ENCODE measurements at regions not wholly inside any gene's neighbourhood (a gene's known extent, or its start where the extent isn't known, plus 50 kb on each side); places are given as distances from the start of the nearest gene placed in this dataset.

DNA sequence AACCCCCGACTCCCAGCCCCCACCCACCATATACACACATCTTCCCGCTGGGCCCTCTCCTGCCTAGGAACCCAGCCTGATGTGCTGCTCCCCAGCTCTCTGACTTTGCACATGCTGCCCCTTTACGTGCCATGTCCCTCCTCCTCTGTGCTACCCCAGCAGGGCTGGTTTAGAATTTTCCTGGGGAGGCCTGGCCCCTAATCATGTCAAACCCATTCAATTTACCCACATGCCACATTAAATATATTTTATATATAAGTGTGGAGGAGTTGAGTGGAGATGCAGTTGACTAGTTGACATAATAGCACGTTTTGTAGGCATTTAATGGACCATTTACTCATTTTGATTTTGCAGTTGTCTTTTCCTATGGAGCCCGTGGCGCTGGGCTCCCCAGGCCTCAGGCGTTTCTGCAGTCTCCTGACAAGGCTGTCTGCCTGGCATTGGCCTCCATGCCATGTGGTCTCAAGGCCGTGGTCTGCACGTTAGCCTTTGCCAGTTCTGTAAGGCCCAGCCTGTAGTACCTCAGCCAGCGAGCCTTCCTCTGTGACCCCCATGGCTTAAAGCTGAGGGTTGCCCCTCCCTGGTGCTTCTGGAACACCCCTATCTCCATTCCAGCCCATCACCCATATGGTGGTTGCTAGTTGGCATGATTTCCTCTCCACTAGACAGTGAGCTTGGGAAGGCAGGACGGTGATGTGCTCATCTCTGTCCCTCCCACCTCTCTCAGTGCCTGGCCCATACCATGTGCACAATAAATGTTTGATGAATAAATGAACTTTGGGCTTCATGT lies 155.8 kb downstream of the TLE3 start:
- FAIRE-seq = no peak
- dilution Hi-C loops (cut with MboI; ENCODE audit: extremely low pct_ligation_motif_present, low sequenced_read_pairs) = no loop called here

DNA sequence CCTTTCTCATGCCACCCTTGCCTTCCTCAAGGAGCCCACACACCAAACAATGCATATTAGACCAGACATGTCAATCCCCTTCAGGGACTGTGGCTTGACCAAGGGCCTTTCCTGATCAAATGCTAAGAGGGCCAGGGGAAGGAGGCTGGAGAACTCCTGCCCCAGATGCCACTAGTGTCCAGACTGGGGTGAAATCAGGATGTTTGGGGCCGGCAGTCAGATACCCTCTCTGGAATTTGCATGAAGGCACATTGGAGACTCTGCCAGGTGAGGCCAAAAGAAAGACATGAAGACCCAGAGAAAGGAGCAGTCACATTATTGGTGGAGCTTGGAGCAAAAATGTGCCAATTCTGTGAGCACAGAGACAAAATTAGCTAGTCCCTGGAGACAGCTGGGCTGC lies 154.1 kb downstream of the TLE3 start:
- no peak for FAIRE-seq
- dilution Hi-C loops (cut with MboI; ENCODE audit: extremely low pct_ligation_motif_present, low sequenced_read_pairs) = no loop called here
- no peaks in the 10 kb centered on the region for H3K9me1 ChIP-seq (ENCODE audit: control insufficient read depth, extremely low read depth, insufficient read depth, low read length)
- no peaks in the 10 kb centered on the region for H3K9me3 ChIP-seq (ENCODE audit: control insufficient read depth, low read depth, low read length)
- no peak for DNase-seq (ENCODE audit: low read depth, low spot score)
- no peak overlapping the region for H3K9ac ChIP-seq (ENCODE audit: control insufficient read depth, extremely low read depth, insufficient read depth, low read length)
- no peaks in the 10 kb centered on the region for H3K4me1 ChIP-seq (ENCODE audit: control insufficient read depth, extremely low read depth, insufficient read depth, low read length)
- H4K20me1 ChIP-seq (ENCODE audit: control insufficient read depth, extremely low read depth, insufficient read depth, low read length) = no peaks in the 10 kb centered on the region
- no peaks in the 10 kb centered on the region for H3K79me2 ChIP-seq (ENCODE audit: control insufficient read depth, insufficient read depth, low read length)
- TF ChIP-seq, protein P1, sequence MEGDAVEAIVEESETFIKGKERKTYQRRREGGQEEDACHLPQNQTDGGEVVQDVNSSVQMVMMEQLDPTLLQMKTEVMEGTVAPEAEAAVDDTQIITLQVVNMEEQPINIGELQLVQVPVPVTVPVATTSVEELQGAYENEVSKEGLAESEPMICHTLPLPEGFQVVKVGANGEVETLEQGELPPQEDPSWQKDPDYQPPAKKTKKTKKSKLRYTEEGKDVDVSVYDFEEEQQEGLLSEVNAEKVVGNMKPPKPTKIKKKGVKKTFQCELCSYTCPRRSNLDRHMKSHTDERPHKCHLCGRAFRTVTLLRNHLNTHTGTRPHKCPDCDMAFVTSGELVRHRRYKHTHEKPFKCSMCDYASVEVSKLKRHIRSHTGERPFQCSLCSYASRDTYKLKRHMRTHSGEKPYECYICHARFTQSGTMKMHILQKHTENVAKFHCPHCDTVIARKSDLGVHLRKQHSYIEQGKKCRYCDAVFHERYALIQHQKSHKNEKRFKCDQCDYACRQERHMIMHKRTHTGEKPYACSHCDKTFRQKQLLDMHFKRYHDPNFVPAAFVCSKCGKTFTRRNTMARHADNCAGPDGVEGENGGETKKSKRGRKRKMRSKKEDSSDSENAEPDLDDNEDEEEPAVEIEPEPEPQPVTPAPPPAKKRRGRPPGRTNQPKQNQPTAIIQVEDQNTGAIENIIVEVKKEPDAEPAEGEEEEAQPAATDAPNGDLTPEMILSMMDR (optimal IDR thresholded peaks at IDR 0.05 in 1 of 3, IDR thresholded peaks at IDR 0.05 in 1 of 3, conservative IDR thresholded peaks at IDR 0.05 in 1 of 3; ENCODE audit: extremely low read depth in 1 of 3, insufficient read depth in 2 of 3, low read length in 3 of 3) = no peak
- no peak for TF ChIP-seq EZH2 (IDR thresholded peaks at IDR 0.05; ENCODE audit: low read length)
- H2AFZ ChIP-seq (ENCODE audit: control insufficient read depth, low read length) = no peak overlapping the region
- no peak overlapping the region for H3K4me3 ChIP-seq (ENCODE audit: control insufficient read depth in 2 of 3, extremely low read depth in 1 of 3, insufficient read depth in 2 of 3, low read depth in 1 of 3, low read length in 3 of 3)
- no peak overlapping the region for H3K27ac ChIP-seq (ENCODE audit: control insufficient read depth, insufficient read depth, low read length)
- H3K27me3 ChIP-seq (ENCODE audit: control insufficient read depth, extremely low read depth, insufficient read depth, low read length) = peaks cover 28% of the 10 kb centered on the region
- H3K36me3 ChIP-seq (ENCODE audit: control insufficient read depth in 2 of 2, extremely low read depth in 1 of 2, insufficient read depth in 2 of 2, low read length in 2 of 2) = no peaks in the 10 kb centered on the region
- H3K4me2 ChIP-seq (ENCODE audit: control insufficient read depth, extremely low read depth, insufficient read depth, low read depth, low read length) = no peak overlapping the region

More for the DNA sequence above, 155.8 kb downstream of the TLE3 start:
- Histone ChIP-seq H3K27me3 (ENCODE audit: control insufficient read depth, extremely low read depth, insufficient read depth, low read length) (peaks cover 30% of the 10 kb centered on the region), H3K27ac (ENCODE audit: control insufficient read depth, insufficient read depth, low read length) (no peak overlapping the region), H3K4me3 (ENCODE audit: control insufficient read depth in 2 of 3, extremely low read depth in 1 of 3, insufficient read depth in 2 of 3, low read depth in 1 of 3, low read length in 3 of 3) (no peak overlapping the region), H3K9ac (ENCODE audit: control insufficient read depth, extremely low read depth, insufficient read depth, low read length) (no peak overlapping the region), H3K4me2 (ENCODE audit: control insufficient read depth, extremely low read depth, insufficient read depth, low read depth, low read length) (no peak overlapping the region), H4K20me1 (ENCODE audit: control insufficient read depth, extremely low read depth, insufficient read depth, low read length) (no peaks in the 10 kb centered on the region), H2AFZ (ENCODE audit: control insufficient read depth, low read length) (no peak overlapping the region), H3K36me3 (ENCODE audit: control insufficient read depth in 2 of 2, extremely low read depth in 1 of 2, insufficient read depth in 2 of 2, low read length in 2 of 2) (no peaks in the 10 kb centered on the region), H3K79me2 (ENCODE audit: control insufficient read depth, insufficient read depth, low read length) (no peaks in the 10 kb centered on the region), H3K9me3 (ENCODE audit: control insufficient read depth, low read depth, low read length) (no peaks in the 10 kb centered on the region), H3K4me1 (ENCODE audit: control insufficient read depth, extremely low read depth, insufficient read depth, low read length) (no peaks in the 10 kb centered on the region), H3K9me1 (ENCODE audit: control insufficient read depth, extremely low read depth, insufficient read depth, low read length) (no peaks in the 10 kb centered on the region)
- no peak for DNase-seq (ENCODE audit: low read depth, low spot score)
- TF ChIP-seq, protein P1 (optimal IDR thresholded peaks at IDR 0.05 in 1 of 3, IDR thresholded peaks at IDR 0.05 in 1 of 3, conservative IDR thresholded peaks at IDR 0.05 in 1 of 3; ENCODE audit: extremely low read depth in 1 of 3, insufficient read depth in 2 of 3, low read length in 3 of 3) = no peak
- no peak for TF ChIP-seq EZH2 (IDR thresholded peaks at IDR 0.05; ENCODE audit: low read length)

All from keratinocyte (primary cell).